SK-N-SH (cell line): ENCODE measurements at regions not wholly inside any gene's neighbourhood (a gene's known extent, or its start where the extent isn't known, plus 50 kb on each side); places are given as distances from the start of the nearest gene placed in this dataset.
"Not testable (repeated sequence)": the region's sequence is repeated elsewhere in the genome, so short reads cannot be mapped to it uniquely, and the experiment has no call there.

Experiments
- CTCF ChIA-PET: fragments of 300-600, 350-600 bp; formaldehyde crosslinking; extraction: SDS; loops from one replicate; lab custom pipeline; 2021; lab: Yijun Ruan, JAX
- POLR2A ChIA-PET: fragments of 350-600 bp; sonication (Branson Sonifier 250); formaldehyde crosslinking; extraction: SDS; loops from one replicate; lab custom pipeline; 2020; ENCODE audit warnings: antibody characterized with exemption, inconsistent platforms; lab: Yijun Ruan, JAX
- DNase-seq: peaks from one replicate; pipeline ENCODE4 v3.0.0; 2012
- H2AFZ ChIP-seq: fragments of 200-600 bp; sonication (generic); 2 replicates; pipeline ENCODE4 v1.8.1; 2016; ENCODE audit warnings: antibody characterized with exemption, mild to moderate bottlenecking, low read depth
- H3F3A ChIP-seq: fragments of 200-600 bp; sonication (generic); replicated peaks from 2 replicates; pipeline ENCODE3; 2016; ENCODE audit warnings: antibody characterized with exemption, mild to moderate bottlenecking; ENCODE audit not compliant: insufficient read depth
- H3K27ac ChIP-seq, 2 experiments: fragments of 200-500 bp in 1 of 2; fragments of 200-600 bp in 1 of 2; sonication (Bioruptor generic) in 1 of 2; sonication (generic), shearing (Covaris generic) in 1 of 2; 2 replicates each; pipeline versions ENCODE4 v1.5.1 to v1.6.1; 2014 to 2016; ENCODE audit warnings: low read depth in 2 of 2, inconsistent platforms in 1 of 2, low read length in 1 of 2, mild to moderate bottlenecking in 1 of 2, mixed read lengths in 1 of 2
- H3K27me3 ChIP-seq: fragments of 200-600 bp; sonication (generic), shearing (Covaris generic); 2 replicates; pipeline ENCODE4 v1.6.1; 2016; ENCODE audit warnings: mixed run types; ENCODE audit not compliant: insufficient read depth
- H3K36me3 ChIP-seq, 2 experiments: fragments of 200-500 bp in 1 of 2; fragments of 200-600 bp in 1 of 2; sonication (Bioruptor generic) in 1 of 2; sonication (generic) in 1 of 2; replicated peaks in 1 of 2; 2 replicates each; pipeline versions ENCODE3 to v1.5.1; 2014 to 2016; ENCODE audit warnings: low read length in 1 of 2, mild to moderate bottlenecking in 1 of 2; ENCODE audit not compliant: insufficient read depth in 2 of 2, control insufficient read depth in 1 of 2
- H3K4me1 ChIP-seq, 2 experiments: fragments of 200-500 bp in 1 of 2; fragments of 200-600 bp in 1 of 2; sonication (Bioruptor generic) in 1 of 2; sonication (generic), shearing (Covaris generic) in 1 of 2; 2 replicates each; pipeline versions ENCODE4 v1.5.1 to v1.6.1; 2014 to 2016; ENCODE audit warnings: low read depth in 1 of 2, low read length in 1 of 2, mixed run types in 1 of 2; ENCODE audit not compliant: insufficient read depth in 2 of 2, control insufficient read depth in 1 of 2
- H3K4me2 ChIP-seq: fragments of 200-600 bp; sonication (generic), shearing (Covaris generic); 2 replicates; pipeline ENCODE4 v1.6.1; 2017; ENCODE audit warnings: mixed run types
- H3K4me3 ChIP-seq, 2 experiments: fragments of 200-500 bp in 1 of 2; fragments of 200-600 bp in 1 of 2; sonication (Bioruptor generic) in 1 of 2; sonication (generic), shearing (Covaris generic) in 1 of 2; 2 replicates each; pipeline versions ENCODE4 v1.5.1 to v1.8.1; 2014 to 2016; ENCODE audit warnings: low read depth in 2 of 2, inconsistent platforms in 1 of 2, low read length in 1 of 2, mild to moderate bottlenecking in 1 of 2, mixed read lengths in 1 of 2, moderate library complexity in 1 of 2
- H3K79me2 ChIP-seq: fragments of 200-600 bp; sonication (generic); 2 replicates; pipeline ENCODE4 v1.8.1; 2017; ENCODE audit warnings: mild to moderate bottlenecking; ENCODE audit not compliant: insufficient read depth
- H3K9ac ChIP-seq: fragments of 200-600 bp; sonication (generic); 2 replicates; pipeline ENCODE4 v1.6.1; 2017; ENCODE audit warnings: mixed run types
- H3K9me2 ChIP-seq: fragments of 200-600 bp; sonication (generic); 2 replicates; pipeline ENCODE4 v1.6.1; 2017; ENCODE audit warnings: mixed run types
- H3K9me3 ChIP-seq: fragments of 200-600 bp; sonication (generic); 2 replicates; pipeline ENCODE4 v1.6.1; 2017; ENCODE audit warnings: mixed run types, mild to moderate bottlenecking, moderate library complexity
- H4K20me1 ChIP-seq: fragments of 200-600 bp; sonication (generic); 2 replicates; pipeline ENCODE4 v1.6.1; 2017; ENCODE audit warnings: mild to moderate bottlenecking, mixed run types; ENCODE audit not compliant: insufficient read depth
- CHD2 ChIP-seq: fragments of 150-350 bp; IDR thresholded peaks from 2 replicates; pipeline ENCODE4 v1.6.1; 2018; ENCODE audit warnings: low read length; ENCODE audit not compliant: partially characterized antibody
- EP300 ChIP-seq, 2 experiments: IDR thresholded peaks; 2 replicates each; pipeline versions ENCODE4 v1.4.0 to v1.6.1; 2012; ENCODE audit warnings: borderline replicate concordance in 1 of 2, low read depth in 1 of 2, low read length in 1 of 2
- EZH2phosphoT487 ChIP-seq: fragments of 200-600 bp; sonication (generic); IDR thresholded peaks from 2 replicates; pipeline ENCODE4 v1.6.1; 2017; ENCODE audit warnings: low read depth, mixed run types, mild to moderate bottlenecking, antibody characterized with exemption, moderate library complexity, borderline replicate concordance
- GATA2 ChIP-seq: sonication (generic); formaldehyde crosslinking; IDR thresholded peaks from 2 replicates; pipeline ENCODE4 v1.5.0; 2020; ENCODE audit warnings: mild to moderate bottlenecking, missing genetic modification reagents
- JUND ChIP-seq: IDR thresholded peaks from 2 replicates; pipeline ENCODE4 v1.4.0; 2012
- MEF2A ChIP-seq: IDR thresholded peaks from 2 replicates; pipeline ENCODE4 v1.4.0; 2012; ENCODE audit warnings: low read depth, borderline replicate concordance
- MXI1 ChIP-seq: IDR thresholded peaks from 2 replicates; pipeline ENCODE4 v1.6.1; 2012; ENCODE audit warnings: mild to moderate bottlenecking, low read depth, low read length, improper control_type of control experiment
- NFIC ChIP-seq: IDR thresholded peaks from 2 replicates; pipeline ENCODE4 v1.4.0; 2012; ENCODE audit warnings: borderline replicate concordance
- NRF1 ChIP-seq: IDR thresholded peaks from 2 replicates; pipeline ENCODE4 v1.6.1; 2012; ENCODE audit warnings: low read depth, mild to moderate bottlenecking, low read length
- POLR2AphosphoS5 ChIP-seq: IDR thresholded peaks from 2 replicates; pipeline ENCODE4 v1.6.1; 2012; ENCODE audit warnings: low read depth, low read length
- RFX5 ChIP-seq: IDR thresholded peaks from 2 replicates; pipeline ENCODE4 v1.6.1; 2012; ENCODE audit warnings: mild to moderate bottlenecking, improper control_type of control experiment, low read length
- RXRA ChIP-seq: IDR thresholded peaks from 2 replicates; pipeline ENCODE4 v1.4.0; 2012; ENCODE audit warnings: low read depth, mild to moderate bottlenecking, borderline replicate concordance
- SMC3 ChIP-seq: IDR thresholded peaks from 2 replicates; pipeline ENCODE4 v1.6.1; 2012; ENCODE audit warnings: low read depth, low read length, improper control_type of control experiment
- TAF1 ChIP-seq: IDR thresholded peaks from 2 replicates; pipeline ENCODE4 v1.6.1; 2012; ENCODE audit warnings: low read depth, mild to moderate bottlenecking, low read length, moderate library complexity, borderline replicate concordance
- TCF12 ChIP-seq: IDR thresholded peaks from 2 replicates; pipeline ENCODE4 v1.4.0; 2012
- YY1 ChIP-seq: IDR thresholded peaks from 2 replicates; pipeline ENCODE4 v1.4.0; 2012; ENCODE audit warnings: low read depth, mild to moderate bottlenecking
- WGBS: methylation state at CpG from one replicate; pipeline ENCODE4 v1.1.6; 2017; ENCODE audit warnings: low lambda C conversion rate; 5-methylcytosine and 5-hydroxymethylcytosine counted together
- TF ChIP-seq, protein P1 (sequence below): fragments of 150-350 bp; IDR thresholded peaks from 2 replicates; pipeline ENCODE4 v1.6.1; 2016; ENCODE audit warnings: mild to moderate bottlenecking, low read depth, low read length
- TF ChIP-seq, protein P2 (sequence below): fragments of 150-350 bp; IDR thresholded peaks from 2 replicates; pipeline ENCODE4 v1.6.1; 2017; ENCODE audit warnings: antibody characterized with exemption, low read length, low read depth, borderline replicate concordance
- TF ChIP-seq, protein P3 (sequence below): IDR thresholded peaks from 2 replicates; pipeline ENCODE4 v1.4.0; 2012; ENCODE audit warnings: low read depth
- TF ChIP-seq, protein P4 (sequence below): IDR thresholded peaks from 2 replicates; pipeline ENCODE4 v1.4.0; 2012; ENCODE audit warnings: low read depth, borderline replicate concordance
- TF ChIP-seq, protein P5 (sequence below): IDR thresholded peaks from 2 replicates; pipeline ENCODE4 v1.4.0; 2012; ENCODE audit warnings: low read depth, borderline replicate concordance

DNA sequence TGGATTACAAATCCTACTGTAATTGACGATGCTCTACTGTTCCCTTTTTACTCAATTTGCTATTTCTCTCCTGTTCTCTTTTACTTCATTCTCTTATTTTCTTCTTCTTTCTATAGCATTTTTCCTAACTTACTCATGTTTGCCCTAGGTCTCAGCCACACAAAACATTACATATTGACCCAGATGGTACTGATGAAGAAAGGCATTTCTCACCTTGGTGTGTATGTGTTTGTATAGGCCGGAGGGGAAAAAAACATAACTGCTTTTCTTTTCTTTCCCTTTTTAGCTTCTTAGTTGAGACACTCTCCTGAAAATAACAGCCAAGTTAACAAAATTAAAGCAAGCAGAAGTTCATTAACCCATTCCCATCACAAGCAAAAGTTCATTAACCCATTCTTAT lies 1019.8 kb upstream of the CDH18 start (continued):
- no peak for TF ChIP-seq JUND
- TF ChIP-seq MXI1 = no peak
- no peak for TF ChIP-seq NRF1
- TF ChIP-seq, all 33 proteins: peak for 0

DNA sequence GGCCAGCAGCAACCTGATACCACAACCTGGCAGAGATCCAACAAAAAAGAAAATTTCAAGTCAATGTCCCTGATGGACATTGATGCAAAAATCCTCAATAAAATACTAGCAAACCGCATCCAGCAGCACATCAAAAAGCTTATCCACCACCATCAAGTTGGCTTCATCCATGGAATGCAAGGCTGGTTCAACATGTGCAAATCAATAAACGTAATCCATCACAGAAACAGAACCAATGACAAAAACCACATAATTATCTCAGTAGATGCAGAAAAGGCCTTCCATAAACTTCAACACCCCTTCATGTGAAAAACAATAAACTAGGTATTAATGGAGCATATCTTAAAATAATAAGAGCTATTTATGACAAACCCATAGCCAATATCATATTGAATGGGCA lies 1000.9 kb upstream of the CDH18 start:
- H3F3A ChIP-seq, H3K27me3 ChIP-seq, H3K79me2 ChIP-seq, H3K4me3 ChIP-seq, H3K36me3 ChIP-seq, H2AFZ ChIP-seq, POLR2A ChIA-PET, H3K27ac ChIP-seq, H3K4me1 ChIP-seq, DNase-seq, H4K20me1 ChIP-seq, H3K4me2 ChIP-seq, H3K9me3 ChIP-seq, H3K9me2 ChIP-seq, H3K9ac ChIP-seq: not testable (repeated sequence)
- 6% methylated on average over 2 of the region's 2 CpGs for WGBS
- CTCF ChIA-PET = interaction anchor here (1.2 kb wide), 1 partner anchor 28 kb away, joined by 3 read pairs; no protein-coding TSS in a partner anchor

DNA sequence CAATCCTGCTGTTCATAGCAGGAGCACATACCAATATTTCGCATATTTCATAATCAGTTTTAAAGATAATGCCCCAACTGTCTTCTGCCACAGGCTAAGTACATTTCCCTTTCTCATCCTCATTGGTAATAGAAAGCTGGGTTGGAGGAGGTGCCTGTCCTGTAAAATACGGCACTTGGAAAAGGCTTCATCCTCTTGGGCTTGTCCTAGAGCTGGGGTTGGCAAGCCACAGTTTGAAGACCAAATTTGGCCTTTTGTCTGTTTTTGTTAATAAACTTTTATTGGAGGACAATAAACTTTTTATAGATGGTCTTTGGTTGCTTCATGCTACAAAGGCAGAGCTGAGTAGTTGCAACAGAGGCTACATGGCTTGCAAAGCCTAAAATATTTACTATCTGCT lies 997.8 kb upstream of the CDH18 start:
- no peaks in the 10 kb centered on the region for H3F3A ChIP-seq
- no peaks in the 10 kb centered on the region for H4K20me1 ChIP-seq
- H3K36me3 ChIP-seq = no peaks in the 10 kb centered on the region
- no peaks in the 10 kb centered on the region for H3K79me2 ChIP-seq
- no peak overlapping the region for H3K4me3 ChIP-seq
- POLR2A ChIA-PET = no interaction called here
- no peak overlapping the region for H3K4me2 ChIP-seq
- WGBS = 0% methylated on average over 2 of the region's 2 CpGs
- CTCF ChIA-PET = interaction anchor here (1.1 kb wide), 1 partner anchor 11 kb away, joined by 3 read pairs; no protein-coding TSS in a partner anchor
- no peaks in the 10 kb centered on the region for H3K4me1 ChIP-seq
- no peak overlapping the region for H3K9ac ChIP-seq
- H3K27ac ChIP-seq = no peak overlapping the region
- H3K9me3 ChIP-seq = no peaks in the 10 kb centered on the region
- no peaks in the 10 kb centered on the region for H3K9me2 ChIP-seq
- H2AFZ ChIP-seq = no peak overlapping the region
- DNase-seq = no peak
- H3K27me3 ChIP-seq = no peaks in the 10 kb centered on the region
- no peak for TF ChIP-seq RXRA
- TF ChIP-seq, protein P1, sequence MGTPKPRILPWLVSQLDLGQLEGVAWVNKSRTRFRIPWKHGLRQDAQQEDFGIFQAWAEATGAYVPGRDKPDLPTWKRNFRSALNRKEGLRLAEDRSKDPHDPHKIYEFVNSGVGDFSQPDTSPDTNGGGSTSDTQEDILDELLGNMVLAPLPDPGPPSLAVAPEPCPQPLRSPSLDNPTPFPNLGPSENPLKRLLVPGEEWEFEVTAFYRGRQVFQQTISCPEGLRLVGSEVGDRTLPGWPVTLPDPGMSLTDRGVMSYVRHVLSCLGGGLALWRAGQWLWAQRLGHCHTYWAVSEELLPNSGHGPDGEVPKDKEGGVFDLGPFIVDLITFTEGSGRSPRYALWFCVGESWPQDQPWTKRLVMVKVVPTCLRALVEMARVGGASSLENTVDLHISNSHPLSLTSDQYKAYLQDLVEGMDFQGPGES = no peak
- TF ChIP-seq, protein P2, sequence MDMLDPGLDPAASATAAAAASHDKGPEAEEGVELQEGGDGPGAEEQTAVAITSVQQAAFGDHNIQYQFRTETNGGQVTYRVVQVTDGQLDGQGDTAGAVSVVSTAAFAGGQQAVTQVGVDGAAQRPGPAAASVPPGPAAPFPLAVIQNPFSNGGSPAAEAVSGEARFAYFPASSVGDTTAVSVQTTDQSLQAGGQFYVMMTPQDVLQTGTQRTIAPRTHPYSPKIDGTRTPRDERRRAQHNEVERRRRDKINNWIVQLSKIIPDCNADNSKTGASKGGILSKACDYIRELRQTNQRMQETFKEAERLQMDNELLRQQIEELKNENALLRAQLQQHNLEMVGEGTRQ = no peak
- TF ChIP-seq TCF12 = no peak
- no peak for TF ChIP-seq POLR2AphosphoS5
- TF ChIP-seq EP300 (IDR thresholded peaks at IDR 0.05; ENCODE audit: borderline replicate concordance in 1 of 2, low read depth in 1 of 2, low read length in 1 of 2) = no peak
- TF ChIP-seq CHD2 = no peak
- no peak for TF ChIP-seq MXI1
- no peak for TF ChIP-seq RFX5
- no peak for TF ChIP-seq NFIC
- no peak for TF ChIP-seq MEF2A
- no peak for TF ChIP-seq SMC3
- TF ChIP-seq, protein P3, sequence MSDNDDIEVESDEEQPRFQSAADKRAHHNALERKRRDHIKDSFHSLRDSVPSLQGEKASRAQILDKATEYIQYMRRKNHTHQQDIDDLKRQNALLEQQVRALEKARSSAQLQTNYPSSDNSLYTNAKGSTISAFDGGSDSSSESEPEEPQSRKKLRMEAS = no peak
- TF ChIP-seq, protein P4, sequence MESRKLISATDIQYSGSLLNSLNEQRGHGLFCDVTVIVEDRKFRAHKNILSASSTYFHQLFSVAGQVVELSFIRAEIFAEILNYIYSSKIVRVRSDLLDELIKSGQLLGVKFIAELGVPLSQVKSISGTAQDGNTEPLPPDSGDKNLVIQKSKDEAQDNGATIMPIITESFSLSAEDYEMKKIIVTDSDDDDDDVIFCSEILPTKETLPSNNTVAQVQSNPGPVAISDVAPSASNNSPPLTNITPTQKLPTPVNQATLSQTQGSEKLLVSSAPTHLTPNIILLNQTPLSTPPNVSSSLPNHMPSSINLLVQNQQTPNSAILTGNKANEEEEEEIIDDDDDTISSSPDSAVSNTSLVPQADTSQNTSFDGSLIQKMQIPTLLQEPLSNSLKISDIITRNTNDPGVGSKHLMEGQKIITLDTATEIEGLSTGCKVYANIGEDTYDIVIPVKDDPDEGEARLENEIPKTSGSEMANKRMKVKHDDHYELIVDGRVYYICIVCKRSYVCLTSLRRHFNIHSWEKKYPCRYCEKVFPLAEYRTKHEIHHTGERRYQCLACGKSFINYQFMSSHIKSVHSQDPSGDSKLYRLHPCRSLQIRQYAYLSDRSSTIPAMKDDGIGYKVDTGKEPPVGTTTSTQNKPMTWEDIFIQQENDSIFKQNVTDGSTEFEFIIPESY = no peak
- TF ChIP-seq TAF1 = no peak
- TF ChIP-seq GATA2 (CRISPR knock-in tag) = no peak
- no peak for TF ChIP-seq YY1
- no peak for TF ChIP-seq EZH2phosphoT487
- TF ChIP-seq, protein P5, sequence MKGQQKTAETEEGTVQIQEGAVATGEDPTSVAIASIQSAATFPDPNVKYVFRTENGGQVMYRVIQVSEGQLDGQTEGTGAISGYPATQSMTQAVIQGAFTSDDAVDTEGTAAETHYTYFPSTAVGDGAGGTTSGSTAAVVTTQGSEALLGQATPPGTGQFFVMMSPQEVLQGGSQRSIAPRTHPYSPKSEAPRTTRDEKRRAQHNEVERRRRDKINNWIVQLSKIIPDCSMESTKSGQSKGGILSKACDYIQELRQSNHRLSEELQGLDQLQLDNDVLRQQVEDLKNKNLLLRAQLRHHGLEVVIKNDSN = no peak
